ENCODE measurements at regions not wholly inside any gene's neighbourhood (a gene's known extent, or its start where the extent isn't known, plus 50 kb on each side); places are given as distances from the start of the nearest gene placed in this dataset.

- intact Hi-C loops (cut with DNase I, micrococcal nuclease), result no loop called here
- Mint-ChIP-seq H3K4me1 (peaks cover 72% of the 10 kb centered on the region), H3K27ac (peak overlapping the region; percentile 24), H3K4me3 (no peak overlapping the region), H3K36me3 (ENCODE audit: low read depth) (peaks cover 15% of the 10 kb centered on the region), H3K9me3 (ENCODE audit: low read depth) (peaks cover 7% of the 10 kb centered on the region), H3K27me3 (no peaks in the 10 kb centered on the region)
- DNase-seq, result no peak
- ChIA-PET CTCF (interaction anchor here (0.7 to 1.8 kb wide), 11 partner anchors 15 to 132 kb away, joined by 3 to 7 read pairs (median 3); no protein-coding TSS in a partner anchor), POLR2A (no interaction called here)
- no peak for ATAC-seq
Observed at GRCh38 chr6:24987446-24988115, 51.8 kb upstream of the RIPOR2 start.

GRCh38 chr6:24988562-24988961 lies 52.8 kb upstream of the RIPOR2 start:
- Mint-ChIP-seq H3K4me3 (no peak overlapping the region), H3K27me3 (no peaks in the 10 kb centered on the region), H3K9me3 (ENCODE audit: low read depth) (peaks cover 9% of the 10 kb centered on the region), H3K27ac (no peak overlapping the region), H3K4me1 (peaks cover 73% of the 10 kb centered on the region), H3K36me3 (ENCODE audit: low read depth) (peaks cover 15% of the 10 kb centered on the region)
- CTCF ChIA-PET, result interaction anchor here (0.8 to 0.9 kb wide), 3 partner anchors 16 to 89 kb away, joined by 3 to 5 read pairs (median 4); no protein-coding TSS in a partner anchor
- ATAC-seq (no peak), DNase-seq (no peak)
- intact Hi-C loops (cut with DNase I, micrococcal nuclease), result no loop called here
- POLR2A ChIA-PET, result no interaction called here

- Mint-ChIP-seq H3K4me3 (no peak overlapping the region), H3K27me3 (no peaks in the 10 kb centered on the region), H3K36me3 (ENCODE audit: low read depth) (peaks cover 15% of the 10 kb centered on the region), H3K4me1 (peaks cover 68% of the 10 kb centered on the region), H3K27ac (peak overlapping the region; percentile 89), H3K9me3 (ENCODE audit: low read depth) (peaks cover 9% of the 10 kb centered on the region)
- ATAC-seq, result peak; percentile 45
- POLR2A ChIA-PET, result interaction anchor here (0.9 to 2.6 kb wide), 4 partner anchors 16 to 133 kb away, joined by 3 to 13 read pairs (median 6); no protein-coding TSS in a partner anchor
- no peak for DNase-seq
- CTCF ChIA-PET, result interaction anchor here (1.2 to 7.3 kb wide), 31 partner anchors 10 to 205 kb away, joined by 3 to 152 read pairs (median 13); partner anchors contain the start of gene RIPOR2
- intact Hi-C loops (cut with DNase I, micrococcal nuclease), result loop anchor here (2.0 kb wide), 2 partner anchors 58 to 80 kb away; no protein-coding TSS in a partner anchor
Observed at GRCh38 chr6:24990236-24990845, 54.6 kb upstream of the RIPOR2 start.

GRCh38 chr6:24990944-24991809 lies 55.4 kb upstream of the RIPOR2 start:
- H3K27me3 Mint-ChIP-seq, result no peaks in the 10 kb centered on the region
- peaks cover 9% of the 10 kb centered on the region for H3K9me3 Mint-ChIP-seq (ENCODE audit: low read depth)
- DNase-seq (no peak), ATAC-seq (peak; percentile 45)
- H3K36me3 Mint-ChIP-seq (ENCODE audit: low read depth), result peaks cover 15% of the 10 kb centered on the region
- ChIA-PET CTCF (interaction anchor here (0.6 to 7.3 kb wide), 65 partner anchors 11 to 851 kb away, joined by 3 to 152 read pairs (median 5); partner anchors contain the start of genes C6orf62 and RIPOR2), POLR2A (interaction anchor here (0.6 to 2.6 kb wide), 12 partner anchors 12 to 135 kb away, joined by 3 to 13 read pairs (median 3); no protein-coding TSS in a partner anchor)
- H3K4me1 Mint-ChIP-seq, result peaks cover 63% of the 10 kb centered on the region
- H3K4me3 Mint-ChIP-seq, result peak overlapping the region; percentile 49
- H3K27ac Mint-ChIP-seq, result peak overlapping the region; percentile 89
- intact Hi-C loops (cut with DNase I, micrococcal nuclease), result loop anchor here (1.0 to 2.0 kb wide), 3 partner anchors 55 to 80 kb away; no protein-coding TSS in a partner anchor

- H3K4me1 Mint-ChIP-seq, result peaks cover 63% of the 10 kb centered on the region
- H3K4me3 Mint-ChIP-seq, result peak overlapping the region; percentile 49
- peaks cover 9% of the 10 kb centered on the region for H3K36me3 Mint-ChIP-seq (ENCODE audit: low read depth)
Observed at GRCh38 chr6:24991810-24992467, 56.2 kb upstream of the RIPOR2 start.

GRCh38 chr6:24994812-24995211 lies 59.1 kb upstream of the RIPOR2 start:
- intact Hi-C loops (cut with DNase I, micrococcal nuclease), result no loop called here
- Mint-ChIP-seq H3K27ac (peak overlapping the region; percentile 10), H3K4me3 (no peak overlapping the region), H3K9me3 (ENCODE audit: low read depth) (peaks cover 2% of the 10 kb centered on the region), H3K4me1 (peaks cover 78% of the 10 kb centered on the region), H3K36me3 (ENCODE audit: low read depth) (no peaks in the 10 kb centered on the region), H3K27me3 (no peaks in the 10 kb centered on the region)
- ChIA-PET CTCF (interaction anchor here (0.8 to 7.3 kb wide), 9 partner anchors 13 to 138 kb away, joined by 3 to 152 read pairs (median 4); partner anchors contain the start of gene RIPOR2), POLR2A (interaction anchor here (0.6 kb wide), 1 partner anchor 21 kb away, joined by 5 read pairs; no protein-coding TSS in a partner anchor)
- ATAC-seq, result no peak
- DNase-seq, result no peak

More at GRCh38 chr6:24991810-24992467, 56.2 kb upstream of the RIPOR2 start:
- ATAC-seq, result peak; percentile 91
- Mint-ChIP-seq H3K9me3 (ENCODE audit: low read depth) (peaks cover 9% of the 10 kb centered on the region), H3K27me3 (no peaks in the 10 kb centered on the region), H3K27ac (peak overlapping the region; percentile 82)
- CTCF ChIA-PET, result interaction anchor here (0.6 to 7.3 kb wide), 61 partner anchors 10 to 851 kb away, joined by 3 to 152 read pairs (median 7); partner anchors contain the start of genes C6orf62 and RIPOR2
- intact Hi-C loops (cut with DNase I, micrococcal nuclease), result loop anchor here (1.0 to 2.0 kb wide), 4 partner anchors 56 to 136 kb away; no protein-coding TSS in a partner anchor
- POLR2A ChIA-PET, result interaction anchor here (0.8 to 2.6 kb wide), 9 partner anchors 12 to 136 kb away, joined by 3 to 13 read pairs (median 4); no protein-coding TSS in a partner anchor
- DNase-seq, result peak; percentile 83

- no peak for DNase-seq
- Mint-ChIP-seq H3K36me3 (ENCODE audit: low read depth) (peaks cover 2% of the 10 kb centered on the region), H3K27me3 (no peaks in the 10 kb centered on the region), H3K9me3 (ENCODE audit: low read depth) (peaks cover 4% of the 10 kb centered on the region), H3K27ac (peak overlapping the region; percentile 10), H3K4me3 (no peak overlapping the region), H3K4me1 (peaks cover 79% of the 10 kb centered on the region)
- ChIA-PET CTCF (interaction anchor here (0.8 to 7.3 kb wide), 6 partner anchors 12 to 138 kb away, joined by 3 to 152 read pairs (median 38); partner anchors contain the start of gene RIPOR2), POLR2A (interaction anchor here (0.6 kb wide), 1 partner anchor 21 kb away, joined by 5 read pairs; no protein-coding TSS in a partner anchor)
- intact Hi-C loops (cut with DNase I, micrococcal nuclease), result no loop called here
- ATAC-seq, result no peak
Observed at GRCh38 chr6:24995270-24995669, 59.5 kb upstream of the RIPOR2 start.

GRCh38 chr6:24996269-24996836 lies 60.6 kb upstream of the RIPOR2 start:
- Mint-ChIP-seq H3K36me3 (ENCODE audit: low read depth) (peaks cover 2% of the 10 kb centered on the region), H3K27ac (peak overlapping the region; percentile 20), H3K27me3 (no peaks in the 10 kb centered on the region), H3K9me3 (ENCODE audit: low read depth) (peaks cover 4% of the 10 kb centered on the region), H3K4me1 (peaks cover 71% of the 10 kb centered on the region), H3K4me3 (no peak overlapping the region)
- CTCF ChIA-PET, result interaction anchor here (0.6 to 7.3 kb wide), 5 partner anchors 11 to 142 kb away, joined by 3 to 152 read pairs (median 4); partner anchors contain the start of gene RIPOR2
- DNase-seq (no peak), ATAC-seq (no peak)
- POLR2A ChIA-PET, result interaction anchor here (1.2 kb wide), 1 partner anchor 22 kb away, joined by 6 read pairs; no protein-coding TSS in a partner anchor
- intact Hi-C loops (cut with DNase I, micrococcal nuclease), result no loop called here

GRCh38 chr6:24997231-24997630 lies 61.5 kb upstream of the RIPOR2 start:
- H3K4me1 Mint-ChIP-seq, result peaks cover 62% of the 10 kb centered on the region
- peaks cover 4% of the 10 kb centered on the region for H3K9me3 Mint-ChIP-seq (ENCODE audit: low read depth)
- no peak for DNase-seq
- H3K36me3 Mint-ChIP-seq (ENCODE audit: low read depth), result peaks cover 2% of the 10 kb centered on the region
- intact Hi-C loops (cut with DNase I, micrococcal nuclease), result no loop called here
- H3K4me3 Mint-ChIP-seq, result no peak overlapping the region
- ChIA-PET POLR2A (no interaction called here), CTCF (interaction anchor here (1.0 to 7.3 kb wide), 4 partner anchors 61 to 141 kb away, joined by 3 to 152 read pairs (median 4); partner anchors contain the start of gene RIPOR2)
- no peak overlapping the region for H3K27ac Mint-ChIP-seq
- H3K27me3 Mint-ChIP-seq, result no peaks in the 10 kb centered on the region
- no peak for ATAC-seq

- Mint-ChIP-seq H3K9me3 (ENCODE audit: low read depth) (peaks cover 4% of the 10 kb centered on the region), H3K4me1 (peaks cover 65% of the 10 kb centered on the region), H3K27ac (no peak overlapping the region), H3K4me3 (no peak overlapping the region), H3K36me3 (ENCODE audit: low read depth) (peaks cover 2% of the 10 kb centered on the region), H3K27me3 (no peaks in the 10 kb centered on the region)
- ChIA-PET POLR2A (no interaction called here), CTCF (interaction anchor here (0.7 to 1.6 kb wide), 4 partner anchors 61 to 142 kb away, joined by 3 to 4 read pairs (median 3); no protein-coding TSS in a partner anchor)
- intact Hi-C loops (cut with DNase I, micrococcal nuclease), result no loop called here
- DNase-seq, result no peak
- ATAC-seq, result no peak
Observed at GRCh38 chr6:24997905-24998304, 62.1 kb upstream of the RIPOR2 start.
